NT2/D1 (cell line): ENCODE measurements at regions not wholly inside any gene's neighbourhood (a gene's known extent, or its start where the extent isn't known, plus 50 kb on each side); places are given as distances from the start of the nearest gene placed in this dataset.

Experiments used
- SUZ12 ChIP-seq: IDR thresholded peaks from 2 replicates; pipeline ENCODE4 v1.6.1; 2011; ENCODE audit not compliant: insufficient read length, insufficient read depth; ENCODE audit errors: extremely low read depth
- YY1 ChIP-seq: IDR thresholded peaks from 2 replicates; pipeline ENCODE4 v1.6.1; 2011; ENCODE audit not compliant: insufficient read length, insufficient read depth
- ZNF274 ChIP-seq: IDR thresholded peaks from 2 replicates; pipeline ENCODE4 v1.6.1; 2011; ENCODE audit warnings: mild to moderate bottlenecking, low read depth, low read length

- TF ChIP-seq YY1 (no peak), SUZ12 (no peak), ZNF274 (no peak)
Measured at GRCh38 chr19:30932854-30933253, 416.4 kb downstream of the TSHZ3 start.
